ENCODE measurements at regions not wholly inside any gene's neighbourhood (a gene's known extent, or its start where the extent isn't known, plus 50 kb on each side); places are given as distances from the start of the nearest gene placed in this dataset.
"Not testable (repeated sequence)": the region's sequence is repeated elsewhere in the genome, so short reads cannot be mapped to it uniquely, and the experiment has no call there.

DNA sequence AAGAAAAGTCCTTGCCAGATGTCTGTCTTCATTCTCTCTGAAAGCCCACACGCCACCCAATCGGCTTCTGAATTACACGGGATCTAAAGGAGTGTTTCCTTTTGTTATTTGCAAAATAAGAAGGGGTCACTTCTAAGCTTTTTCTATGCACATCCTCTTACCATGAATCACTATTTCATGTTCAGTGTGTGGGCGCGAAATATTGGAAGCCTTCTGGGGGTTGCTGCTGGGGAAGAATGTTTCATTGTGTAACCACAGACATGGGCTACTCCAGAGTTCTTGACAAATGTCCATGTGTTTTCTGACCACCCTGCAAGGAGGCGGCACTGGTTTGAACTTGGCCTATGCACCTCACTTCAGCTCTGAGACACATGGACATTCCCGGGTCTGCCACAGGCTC is 133.6 kb upstream of the APCDD1 start:
- DNase-seq, result no peak

DNA sequence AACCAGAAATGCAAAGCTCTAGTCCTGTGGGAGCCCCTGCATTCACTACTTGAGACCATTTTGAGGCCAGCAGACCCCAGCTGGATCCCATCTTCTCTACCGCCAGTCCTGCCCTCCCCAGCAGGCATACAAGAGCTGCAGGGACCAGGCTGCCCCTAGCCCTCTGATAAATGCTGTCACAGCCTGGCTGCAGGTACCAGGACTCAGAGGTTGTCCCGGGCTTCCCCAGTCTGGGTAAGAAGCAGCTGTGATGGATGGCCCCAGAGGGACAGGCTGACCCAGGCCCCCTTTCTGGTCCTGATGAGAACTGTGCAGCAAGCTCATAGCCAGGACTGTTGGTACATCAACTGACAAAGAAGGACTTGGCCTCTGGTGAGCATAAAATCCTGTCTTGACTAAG is 132.9 kb upstream of the APCDD1 start:
- DNase-seq, result no peak

DNA sequence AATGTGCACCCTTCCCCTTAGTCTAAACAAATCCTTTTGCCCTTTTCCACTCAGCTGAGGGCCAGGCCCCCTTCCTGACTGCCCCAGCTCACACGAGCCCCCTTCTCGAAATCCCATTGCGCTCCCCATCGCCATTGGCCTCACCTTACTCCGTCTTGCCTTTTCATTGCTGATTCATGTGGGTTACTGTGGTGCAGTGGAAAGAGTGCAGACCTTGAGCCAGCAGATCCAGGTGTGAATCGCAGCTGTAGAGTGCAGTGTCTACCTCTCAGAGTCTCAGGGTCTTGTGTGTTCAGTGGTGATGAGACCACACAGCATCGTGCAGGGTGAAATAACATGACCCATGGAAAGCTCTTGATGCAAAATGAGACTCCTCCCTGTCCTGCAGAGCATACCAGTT is 132.4 kb upstream of the APCDD1 start:
- DNase-seq, result no peak

DNA sequence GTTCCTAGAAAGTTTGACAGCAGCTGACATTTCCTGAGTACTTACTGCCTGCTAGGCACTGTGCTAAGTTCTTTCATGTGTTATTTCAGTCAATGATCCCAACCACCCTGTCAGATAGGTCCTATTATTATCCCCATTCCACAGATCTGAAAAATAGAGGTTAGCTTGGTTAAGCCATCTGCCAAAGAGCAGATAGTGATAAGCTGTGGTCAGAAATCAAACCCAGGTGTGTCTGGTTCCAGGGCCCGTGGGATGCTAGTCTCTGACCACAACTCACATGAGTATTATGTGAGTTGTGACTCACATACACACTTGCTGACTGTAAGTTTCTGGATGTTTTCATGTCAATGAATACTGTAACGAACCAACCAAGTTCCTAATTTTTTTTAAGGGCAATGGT is 132.0 kb upstream of the APCDD1 start:
- no peak for DNase-seq

DNA sequence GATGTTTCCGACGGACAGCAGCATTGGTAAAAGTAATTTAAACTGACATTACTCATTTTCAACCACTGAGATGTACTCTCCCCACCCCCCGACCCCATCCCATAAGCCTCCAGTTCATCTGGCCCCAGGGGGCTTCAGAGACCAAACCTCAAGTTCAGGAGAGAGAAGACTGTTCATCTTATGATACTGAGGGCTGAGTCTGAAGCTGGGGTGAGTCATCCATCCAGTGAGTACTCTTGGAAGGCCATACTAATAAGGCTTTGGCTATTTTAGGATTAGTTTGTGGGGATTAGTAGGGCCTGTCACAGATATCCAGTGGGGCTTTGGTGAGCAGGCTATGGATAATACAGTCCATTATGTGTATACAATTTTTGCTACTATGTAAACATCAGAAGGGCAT is 125.3 kb upstream of the APCDD1 start:
- no peak for DNase-seq

- DNase-seq, result no peak
Observed at GRCh38 chr18:10330428-10330827, 124.0 kb upstream of the APCDD1 start.

GRCh38 chr18:10332452-10332851 is 122.0 kb upstream of the APCDD1 start:
- DNase-seq, result no peak

- no peak for DNase-seq
Observed at GRCh38 chr18:10336749-10337350, 117.6 kb upstream of the APCDD1 start.

GRCh38 chr18:10340821-10341220 is 113.6 kb upstream of the APCDD1 start:
- no peak for DNase-seq

- no peak for DNase-seq
Observed at GRCh38 chr18:10343778-10344177, 110.7 kb upstream of the APCDD1 start.

DNA sequence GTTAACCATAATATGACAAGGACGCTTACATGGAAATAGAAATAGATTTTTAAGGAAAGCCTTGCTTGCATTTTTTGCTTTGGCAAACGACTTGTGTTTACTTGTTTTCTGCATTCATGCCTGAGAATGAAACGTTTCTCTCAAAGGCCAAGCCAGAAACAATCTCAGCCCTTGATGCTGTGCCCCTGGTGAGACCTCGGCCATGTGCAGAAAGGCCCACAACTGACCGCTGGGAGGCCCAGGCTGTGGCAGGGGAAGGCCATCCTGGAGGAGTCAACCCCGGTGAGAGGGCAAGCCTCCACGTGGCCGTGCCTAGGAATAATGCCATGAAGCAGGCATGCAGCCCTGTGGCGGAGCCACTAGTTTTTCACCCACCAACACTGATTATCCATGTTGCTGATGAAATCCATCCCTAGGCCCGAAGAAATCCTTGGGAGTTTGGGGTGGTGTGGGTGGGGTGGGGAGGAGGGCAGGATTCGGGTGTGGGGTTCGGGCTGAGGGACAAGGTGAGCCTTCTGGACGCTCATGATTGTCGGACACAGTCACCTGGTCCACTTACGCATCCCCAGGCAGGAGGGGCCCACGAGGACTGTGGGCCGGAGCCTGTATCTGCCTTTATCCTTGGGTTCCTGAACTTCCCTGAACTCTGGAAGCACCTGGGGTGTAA is 107.6 kb upstream of the APCDD1 start:
- DNase-seq, result no peak

- no peak for DNase-seq
Observed at GRCh38 chr18:10349561-10349960, 104.9 kb upstream of the APCDD1 start.

- DNase-seq, result no peak
Observed at GRCh38 chr18:10350661-10351060, 103.8 kb upstream of the APCDD1 start.

DNA sequence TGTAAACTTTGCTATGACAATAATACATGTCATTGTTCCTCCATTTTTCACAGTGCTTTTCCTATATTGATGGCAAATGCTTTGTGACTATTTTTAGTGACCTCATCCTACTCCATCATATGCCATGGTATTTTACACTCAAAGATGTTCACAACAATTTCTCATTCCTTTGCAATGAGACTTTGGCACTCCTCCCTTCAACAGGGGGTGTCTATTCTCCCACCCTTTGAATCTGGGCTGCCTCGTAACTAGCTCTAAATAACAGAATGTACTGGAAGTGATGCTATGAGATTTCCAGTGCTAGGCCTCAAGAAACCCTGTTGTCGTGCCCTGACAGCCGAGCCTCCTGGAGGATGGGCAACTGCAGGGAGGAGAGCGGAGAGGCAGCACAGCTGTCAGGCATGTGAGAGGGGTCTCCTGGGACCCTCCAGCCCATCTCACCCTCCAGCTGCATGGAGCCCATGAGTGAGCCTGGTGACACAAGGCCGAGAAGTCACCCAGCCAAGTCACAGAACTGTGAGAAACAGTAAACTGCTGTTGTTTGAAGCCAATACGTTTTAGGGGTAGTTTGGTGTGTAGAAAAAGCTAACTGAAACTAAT is 103.1 kb upstream of the APCDD1 start:
- DNase-seq, result no peak

GRCh38 chr18:10351858-10352257 is 102.6 kb upstream of the APCDD1 start:
- DNase-seq, result no peak

GRCh38 chr18:10352671-10353070 is 101.8 kb upstream of the APCDD1 start:
- no peak for DNase-seq

- DNase-seq, result no peak
Observed at GRCh38 chr18:10353791-10354190, 100.6 kb upstream of the APCDD1 start.

GRCh38 chr18:10354241-10354811 is 100.1 kb upstream of the APCDD1 start:
- DNase-seq, result no peak

DNA sequence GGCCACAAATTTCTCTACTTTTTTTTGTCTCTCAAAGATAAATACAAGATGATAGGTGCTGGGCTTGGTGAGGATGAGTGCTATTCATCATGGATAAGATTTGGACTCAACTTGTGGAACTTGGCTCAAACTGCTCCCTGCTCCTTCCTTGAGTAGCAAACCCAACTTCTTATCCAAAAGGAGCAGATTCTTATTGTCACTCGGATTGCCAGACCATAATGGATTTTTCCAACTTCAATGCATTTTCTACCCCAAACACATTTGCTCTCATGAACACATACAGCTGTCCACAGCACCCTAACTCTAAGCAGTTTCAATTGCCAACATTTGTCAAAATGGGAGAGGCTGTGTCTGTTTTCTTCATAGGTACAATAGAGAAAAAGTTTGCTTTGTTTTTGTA is 99.5 kb upstream of the APCDD1 start:
- DNase-seq, result no peak

- DNase-seq, result not testable (repeated sequence)
Observed at GRCh38 chr18:10356999-10357398, 97.4 kb upstream of the APCDD1 start.

DNA sequence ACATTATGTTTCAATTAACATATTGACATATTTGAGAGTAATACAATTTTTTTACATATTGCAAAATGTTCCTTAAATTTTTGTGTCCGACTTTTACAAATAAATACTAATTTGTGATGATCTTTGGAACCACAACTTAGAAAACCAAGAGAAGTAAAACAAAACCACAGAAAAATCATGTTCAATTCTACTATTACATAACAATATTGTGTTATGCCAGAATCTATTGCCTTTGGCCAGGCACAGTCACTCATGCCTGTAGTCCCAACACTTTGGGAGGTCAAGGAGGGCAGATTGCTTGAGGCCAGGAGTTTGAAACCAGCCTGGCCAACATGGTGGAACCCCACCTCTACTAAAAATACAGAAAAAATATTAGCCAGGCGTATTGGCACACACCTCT is 92.8 kb upstream of the APCDD1 start:
- DNase-seq, result no peak

DNA sequence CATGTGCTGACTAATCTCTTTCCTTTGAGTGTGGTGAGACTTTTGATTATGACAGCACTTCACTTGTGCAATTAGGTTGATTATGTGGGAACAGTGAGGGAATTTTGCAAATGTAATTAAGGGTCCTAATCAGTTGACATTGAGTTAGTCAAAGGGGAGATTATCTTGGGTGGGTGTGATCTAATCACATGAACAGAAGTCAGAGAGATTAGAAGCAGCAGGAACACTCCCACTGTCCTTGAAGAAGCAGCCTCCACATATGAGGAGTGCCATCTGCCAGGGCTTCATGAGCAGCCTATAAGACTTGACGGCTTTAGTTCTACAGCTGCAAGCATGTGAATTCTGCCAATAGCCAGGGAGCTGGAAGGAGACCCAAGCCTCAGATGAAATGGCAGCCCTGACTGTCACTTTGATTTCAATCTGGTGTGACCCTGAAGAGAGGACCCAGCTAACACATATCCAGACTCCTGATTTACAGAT is 89.4 kb upstream of the APCDD1 start:
- no peak for DNase-seq

DNA sequence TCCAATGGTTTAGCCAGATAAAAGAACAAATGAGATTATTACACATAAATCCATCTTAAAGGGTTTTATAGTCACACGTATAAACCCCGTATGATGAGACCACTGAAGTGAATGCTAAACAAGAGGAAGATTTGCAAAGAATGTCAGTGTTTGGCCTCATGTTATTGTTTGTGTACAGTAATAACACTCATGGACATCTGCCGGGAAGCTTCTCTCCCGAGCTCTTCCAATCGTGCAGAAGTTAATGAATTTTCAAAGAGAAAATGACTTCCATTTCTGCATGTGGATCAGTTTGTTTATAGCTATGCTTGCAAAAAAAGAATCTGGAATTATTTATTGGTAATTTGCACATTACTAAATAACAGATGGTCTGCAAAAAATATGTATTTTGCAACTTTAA is 88.5 kb upstream of the APCDD1 start:
- no peak for DNase-seq

DNA sequence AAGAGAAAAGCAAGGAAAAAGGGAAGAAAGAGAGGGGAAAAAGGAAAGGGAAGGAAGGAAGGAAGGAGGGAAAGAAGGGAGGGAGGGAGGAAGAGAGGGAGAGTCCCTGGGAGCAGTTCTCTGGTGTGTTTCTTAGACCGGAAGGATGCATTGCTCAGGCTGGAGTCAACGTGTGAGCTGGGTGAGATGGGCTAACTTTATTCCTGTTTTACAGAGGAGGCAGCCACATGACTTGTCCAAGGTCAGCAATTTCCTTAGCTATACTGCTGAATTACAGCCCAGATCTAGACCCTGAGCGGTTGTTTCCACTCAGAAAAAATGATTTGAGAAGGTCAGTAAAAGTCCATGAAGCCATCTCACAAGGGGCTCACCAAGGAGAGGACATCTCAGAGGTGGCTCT is 86.6 kb upstream of the APCDD1 start:
- DNase-seq, result no peak
